Right lung (tissue), 2 donors: ENCODE measurements at regions not wholly inside any gene's neighbourhood (a gene's known extent, or its start where the extent isn't known, plus 50 kb on each side); places are given as distances from the start of the nearest gene placed in this dataset.

Experiments
- DNase-seq, 2 donors: peaks; one replicate each; pipeline ENCODE4 v3.0.0-alpha.2; 2013

DNA sequence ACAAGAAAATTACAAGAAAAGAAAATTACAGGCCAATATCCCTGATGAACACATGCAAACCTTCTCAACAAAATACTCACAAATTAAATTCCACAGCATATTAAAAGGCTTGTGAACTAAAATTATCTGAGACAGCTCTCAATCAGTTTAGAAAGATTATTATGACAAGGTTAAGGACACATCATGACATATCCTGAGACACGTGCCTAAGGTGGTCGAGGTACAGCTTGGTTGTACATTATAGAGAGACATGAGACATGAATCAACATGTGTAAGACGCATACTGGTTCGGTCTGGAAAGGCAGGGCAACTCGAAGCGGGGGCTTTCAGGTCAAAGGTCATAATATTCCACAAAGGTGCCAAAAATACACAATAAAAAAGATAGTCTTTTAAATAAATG, 598.3 kb upstream of the REG3G start:
- DNase-seq, result no peak

DNA sequence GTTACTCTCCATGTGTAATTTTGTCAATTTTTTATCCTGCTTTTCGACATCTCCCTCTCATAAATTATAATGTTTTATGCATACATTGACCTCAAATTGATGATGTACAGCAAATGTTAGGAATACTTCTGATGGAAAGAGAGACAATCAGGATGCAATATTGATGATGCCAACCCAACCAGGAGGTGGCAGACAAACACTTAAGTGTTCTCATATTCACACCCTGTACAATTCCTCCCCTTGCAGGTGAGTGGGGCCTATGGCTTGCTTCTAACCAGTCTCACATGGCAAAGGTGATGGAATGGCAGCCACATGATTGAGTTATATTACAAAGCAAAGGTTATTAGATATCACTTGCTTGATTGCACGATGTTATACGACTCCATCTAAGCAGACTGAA, 594.3 kb upstream of the REG3G start:
- no peak for DNase-seq

DNA sequence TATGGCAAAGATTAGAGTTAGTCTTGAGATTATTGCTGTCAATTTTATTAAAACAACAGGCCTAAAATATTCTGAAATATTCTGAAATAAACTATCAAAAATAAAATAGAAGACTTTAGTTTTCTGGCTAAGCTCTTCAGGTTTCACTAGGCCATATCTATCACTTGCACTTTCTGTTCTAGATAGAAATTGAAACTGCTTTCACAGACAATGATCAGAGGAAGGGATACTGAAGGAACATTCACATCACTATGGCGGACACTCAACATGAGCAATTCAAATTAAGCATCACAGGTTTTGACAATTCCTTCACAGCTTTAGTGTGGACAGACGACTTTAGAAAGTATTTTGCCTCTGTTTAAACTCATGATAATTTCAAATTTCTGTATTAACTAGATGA, 586.4 kb upstream of the REG3G start:
- no peak for DNase-seq

DNA sequence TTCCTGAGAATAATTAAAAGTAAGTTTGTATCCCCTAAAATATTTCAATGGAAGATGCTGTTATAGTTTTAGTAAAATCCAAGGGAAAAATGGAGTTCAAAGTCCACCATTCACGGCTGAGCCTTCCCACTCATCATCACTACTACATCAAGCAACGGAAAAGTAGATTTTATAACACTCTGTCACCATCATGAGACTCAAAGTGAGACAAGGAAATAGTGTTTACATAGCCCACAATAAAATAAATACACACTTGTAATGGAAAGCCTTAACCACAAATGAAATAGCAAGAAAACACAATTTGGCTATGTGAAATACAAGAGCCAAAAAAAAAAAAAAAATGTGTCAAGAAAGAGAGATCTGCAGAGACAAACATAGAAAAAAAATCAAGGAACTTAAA, 569.9 kb upstream of the REG3G start:
- no peak for DNase-seq

DNA sequence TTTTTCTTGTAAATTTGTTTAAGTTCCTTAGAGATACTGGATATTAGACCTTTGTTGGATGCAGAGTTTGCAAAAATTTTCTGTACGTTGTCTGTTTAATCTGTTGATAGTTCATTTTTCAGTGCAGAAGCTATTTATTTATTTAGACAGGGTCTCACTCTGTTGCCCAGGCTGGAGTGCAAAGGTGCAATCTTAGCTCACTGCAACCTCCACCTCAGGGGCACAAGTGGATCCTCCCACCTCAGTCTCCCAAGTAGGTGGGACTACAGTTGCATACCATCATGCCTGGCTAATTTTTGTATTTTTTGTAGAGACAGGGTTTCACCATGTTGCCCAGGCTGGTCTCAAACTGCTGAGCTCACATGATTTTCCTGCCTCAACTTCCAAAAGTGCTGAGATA, 568.2 kb upstream of the REG3G start:
- no peak for DNase-seq

DNA sequence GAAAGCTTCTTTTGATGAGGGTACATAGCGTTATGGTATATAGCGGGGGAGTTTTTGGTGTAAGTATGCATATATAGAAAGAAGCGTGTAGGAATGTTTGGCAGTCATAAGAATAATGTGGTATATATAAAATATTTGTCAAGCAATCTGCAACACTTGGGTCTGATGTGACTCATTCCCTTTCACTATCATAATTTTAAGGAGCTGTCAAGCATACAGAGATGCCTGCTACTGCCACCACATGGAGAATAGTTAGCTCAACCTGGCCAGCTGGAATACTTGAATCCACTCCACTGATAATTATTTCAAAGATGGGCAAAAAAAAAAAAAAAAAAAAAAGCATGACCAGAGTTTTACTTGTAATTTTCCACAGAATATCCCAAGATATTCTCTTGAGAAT, 559.8 kb upstream of the REG3G start:
- no peak for DNase-seq

DNA sequence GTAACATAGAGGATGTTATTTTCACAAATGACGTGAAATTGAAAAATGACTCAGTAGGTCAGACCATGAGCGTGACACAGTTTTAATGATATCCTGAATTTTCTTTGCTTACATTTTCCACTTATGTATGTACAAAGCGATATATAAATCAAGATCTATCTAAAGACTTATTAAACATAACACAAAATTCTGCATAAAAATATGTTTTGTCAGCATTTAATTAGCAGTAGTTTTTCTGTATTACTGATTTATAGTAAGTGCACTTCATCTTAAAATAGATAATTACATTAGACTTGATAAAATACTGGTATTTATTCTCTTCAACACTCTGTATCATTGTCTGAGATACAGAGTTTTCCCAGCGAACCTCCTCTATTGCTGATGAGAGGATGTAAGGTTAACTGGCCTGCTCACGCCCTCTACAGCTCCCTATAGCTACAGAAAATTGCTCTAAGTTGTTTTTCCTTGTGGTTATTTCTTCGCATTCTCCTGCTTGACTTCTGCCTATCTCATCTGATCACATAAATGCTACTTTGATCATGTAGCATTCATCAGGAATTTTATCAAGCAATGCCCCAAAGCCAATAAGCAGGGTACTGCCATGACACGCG, 548.8 kb upstream of the REG3G start:
- no peak for DNase-seq

DNA sequence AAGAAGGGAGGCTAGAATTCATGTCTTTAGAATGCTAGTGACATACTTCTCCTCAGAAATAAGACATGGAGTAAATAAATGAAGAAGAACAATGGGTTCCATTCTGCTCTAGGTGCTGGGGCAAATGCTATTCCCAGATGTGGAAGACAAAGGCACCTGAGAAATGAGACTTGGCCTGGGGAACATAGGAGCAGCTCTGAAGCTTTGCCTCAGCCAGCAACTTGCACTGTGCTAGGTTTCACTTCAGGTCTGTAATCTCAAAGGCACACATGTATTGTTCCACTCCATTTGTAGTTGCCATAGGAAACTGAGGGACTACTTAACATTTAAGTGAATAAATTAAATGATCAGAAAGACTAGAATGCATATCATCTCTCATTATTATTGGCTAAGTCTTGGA, 538.9 kb upstream of the REG3G start:
- no peak for DNase-seq

DNA sequence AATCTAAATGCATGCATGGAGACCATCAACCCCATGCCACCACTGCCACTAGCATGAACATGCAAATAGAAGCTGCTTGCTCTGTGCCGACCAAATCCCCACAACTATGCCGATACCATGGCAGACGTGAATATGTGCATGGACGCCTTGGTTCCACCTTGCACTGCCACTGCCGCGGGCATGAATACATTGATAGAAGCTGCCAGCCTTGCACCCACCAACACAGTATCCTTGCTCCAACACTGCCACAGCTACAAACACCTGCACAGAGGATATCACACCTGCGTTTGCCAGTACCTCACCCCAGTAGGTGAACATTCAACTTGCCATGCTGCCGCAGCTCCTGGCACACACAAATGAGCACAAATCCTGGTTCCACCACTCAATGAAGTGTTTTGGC, 527.4 kb upstream of the REG3G start:
- DNase-seq, result no peak

DNA sequence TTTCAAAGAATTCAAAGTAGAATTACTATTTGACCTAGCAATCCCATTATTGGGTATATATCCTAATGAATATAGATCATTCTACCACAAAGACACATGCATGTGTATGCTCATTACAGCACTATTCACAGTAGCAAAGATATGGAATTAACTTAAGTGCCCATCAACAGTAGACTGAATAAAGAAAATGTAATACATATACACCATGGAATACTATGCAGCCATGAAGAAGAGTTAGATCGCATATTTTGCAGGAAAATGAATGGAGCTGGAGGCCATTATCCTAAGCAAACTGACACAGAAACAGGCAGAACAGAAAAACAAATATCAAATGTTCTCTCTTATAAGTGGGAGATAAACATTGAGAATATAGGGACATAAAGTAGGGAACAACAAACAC, 519.2 kb upstream of the REG3G start:
- DNase-seq, result no peak

DNA sequence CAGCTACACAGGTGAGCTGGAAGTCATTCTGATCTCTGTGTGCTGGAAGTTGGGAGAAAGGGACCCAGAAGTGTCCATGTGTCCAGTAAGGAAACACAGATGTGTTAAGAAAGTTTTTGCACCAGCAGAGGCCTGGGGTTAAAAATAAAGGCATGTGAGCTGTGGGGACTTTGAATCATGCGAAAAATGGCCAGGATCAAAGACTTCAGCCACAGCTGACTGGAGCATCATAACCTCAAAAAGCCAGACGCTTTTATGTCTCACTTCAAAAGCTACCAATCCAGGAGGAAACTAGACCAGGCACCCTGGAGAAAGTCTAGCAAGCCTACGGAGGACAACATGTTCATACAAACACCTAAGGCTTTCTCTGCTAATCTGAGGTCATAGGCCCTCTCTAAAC, 503.6 kb upstream of the REG3G start:
- no peak for DNase-seq

DNA sequence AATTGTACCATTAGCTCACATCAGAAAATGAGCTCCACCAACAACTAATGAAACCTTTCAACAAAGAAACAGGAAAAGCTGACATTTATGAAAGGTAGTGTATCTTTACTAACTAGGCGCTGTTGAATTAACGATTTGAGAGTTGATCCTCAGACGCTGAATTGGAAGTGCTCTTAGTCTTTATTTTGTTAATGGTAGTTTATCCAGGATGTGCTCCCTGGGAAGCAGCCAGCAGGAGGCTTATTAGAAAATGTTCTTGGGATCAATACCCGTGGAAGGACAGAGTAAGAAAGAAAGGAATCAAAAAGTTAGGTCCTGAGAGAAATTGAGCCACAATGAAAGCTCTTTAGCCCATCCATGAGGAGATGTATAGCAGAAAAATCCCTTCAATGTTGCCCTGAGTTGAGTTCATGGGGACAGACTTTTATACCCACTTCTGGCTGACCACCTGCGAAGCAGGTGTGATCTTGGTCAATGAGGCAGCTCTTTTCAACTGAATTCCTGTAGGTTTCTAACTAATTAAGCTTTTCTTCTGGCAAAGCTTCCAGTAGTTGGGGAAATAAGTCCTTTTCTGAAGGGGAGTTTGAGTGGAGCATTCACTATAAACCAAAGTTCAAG, 492.6 kb upstream of the REG3G start:
- no peak for DNase-seq

DNA sequence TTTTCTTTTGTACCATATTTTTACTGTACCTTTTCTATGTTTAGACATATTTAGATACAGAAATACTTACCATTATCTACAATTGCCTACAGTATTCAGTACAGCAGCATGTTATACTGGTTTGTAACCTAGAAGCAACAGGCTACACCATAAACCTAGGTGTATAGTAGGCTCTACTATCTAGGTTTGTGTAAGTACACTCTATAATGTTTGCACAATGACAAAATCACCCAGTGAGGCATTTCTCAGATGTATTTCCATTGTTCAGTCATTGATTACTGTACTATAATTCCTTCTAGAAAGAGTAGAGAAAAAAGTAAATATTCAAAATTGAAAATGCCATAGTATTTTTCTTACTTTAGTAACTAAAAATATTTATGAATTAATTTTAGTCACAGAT, 490.1 kb upstream of the REG3G start:
- no peak for DNase-seq

DNA sequence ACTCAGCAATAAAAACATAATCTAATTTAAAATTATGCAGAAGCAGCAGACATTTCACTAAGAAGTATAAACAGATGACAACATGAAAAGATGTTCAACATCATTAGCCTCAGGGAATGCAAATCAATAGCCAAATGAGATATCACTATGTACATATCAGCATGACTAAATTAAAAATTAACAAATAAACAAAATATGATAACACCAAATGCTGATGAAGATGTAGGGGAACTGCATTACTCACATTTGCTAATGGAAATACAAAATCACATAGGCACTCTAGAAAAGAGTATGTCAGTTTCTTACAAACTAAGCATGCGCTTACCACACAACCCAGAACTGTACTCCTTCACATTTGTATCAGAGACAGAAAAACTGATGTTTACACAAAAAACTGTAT, 487.2 kb upstream of the REG3G start:
- no peak for DNase-seq

DNA sequence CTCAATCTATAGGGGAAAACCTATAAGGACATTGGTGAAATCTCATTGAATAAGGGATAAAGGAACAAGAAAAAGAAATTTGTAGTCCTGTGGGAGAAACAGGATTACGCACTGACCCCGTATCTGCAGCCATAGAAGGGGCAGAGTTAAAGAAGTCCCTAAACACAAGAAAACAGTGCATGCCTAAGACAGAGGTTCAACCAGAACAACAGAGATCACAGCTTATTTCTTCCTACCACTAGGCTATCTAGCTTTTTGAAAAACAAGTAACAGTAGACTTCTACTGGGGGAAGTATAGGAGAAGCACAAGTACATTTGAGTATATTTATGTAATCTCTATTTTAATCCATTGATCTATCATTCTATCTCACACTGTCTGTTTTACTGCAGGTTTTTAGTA, 485.2 kb upstream of the REG3G start:
- DNase-seq, result no peak

DNA sequence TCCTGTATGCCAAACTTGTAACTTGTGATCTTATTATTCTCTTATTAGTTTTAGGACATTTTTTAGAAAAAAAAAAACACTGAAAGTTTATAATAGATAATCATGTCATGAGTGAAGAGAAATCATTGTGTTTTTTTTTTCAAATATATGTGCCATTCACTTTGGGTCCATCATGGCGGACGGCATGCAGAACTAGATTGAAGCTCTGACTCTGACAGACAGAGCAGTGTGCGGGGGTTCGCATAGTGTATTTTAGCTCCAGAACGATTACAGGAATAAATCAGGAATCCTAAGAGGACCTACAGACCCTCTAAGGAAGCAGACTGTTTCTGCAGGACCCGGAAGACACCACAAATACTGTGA, 484.4 kb upstream of the REG3G start:
- DNase-seq, result no peak

DNA sequence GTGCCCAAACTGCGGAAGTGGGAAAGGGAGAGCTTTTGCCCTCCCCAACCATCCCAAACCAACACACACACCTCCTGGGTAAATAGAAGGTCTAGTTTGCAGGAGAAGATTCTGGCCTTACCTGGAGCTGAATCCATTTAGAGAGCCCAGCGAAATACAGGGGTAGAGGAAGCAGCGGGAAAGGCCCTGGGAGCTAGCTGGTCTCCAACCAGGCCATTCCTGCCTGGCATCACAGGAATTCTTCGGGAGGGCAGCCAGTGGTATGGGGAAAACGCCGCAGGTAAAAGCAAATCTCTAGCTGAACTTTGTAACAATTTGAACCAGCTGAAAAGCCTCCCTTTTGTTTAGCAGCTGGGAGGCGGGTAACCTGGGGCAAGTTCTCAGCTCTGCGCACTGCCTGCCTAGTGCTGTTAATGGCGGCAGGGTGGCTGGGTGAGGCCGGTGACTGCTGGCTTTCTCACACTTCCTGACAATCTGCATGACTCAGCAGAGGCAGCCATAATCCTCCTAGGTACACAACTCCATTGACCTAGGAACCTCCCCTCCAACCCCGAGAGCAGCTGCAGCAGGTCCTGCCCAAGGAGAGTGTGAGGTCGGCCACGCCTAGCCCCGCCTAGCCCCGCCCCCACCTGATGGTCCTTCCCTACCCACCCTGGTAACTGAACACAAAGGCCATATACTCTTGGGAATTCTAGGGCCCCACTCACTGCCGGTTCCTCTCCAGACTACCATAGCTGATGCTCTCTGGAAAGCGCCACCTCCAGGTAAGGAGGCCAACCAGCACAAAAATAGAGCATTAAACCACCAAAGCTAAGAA, 483.8 kb upstream of the REG3G start:
- DNase-seq, result no peak

DNA sequence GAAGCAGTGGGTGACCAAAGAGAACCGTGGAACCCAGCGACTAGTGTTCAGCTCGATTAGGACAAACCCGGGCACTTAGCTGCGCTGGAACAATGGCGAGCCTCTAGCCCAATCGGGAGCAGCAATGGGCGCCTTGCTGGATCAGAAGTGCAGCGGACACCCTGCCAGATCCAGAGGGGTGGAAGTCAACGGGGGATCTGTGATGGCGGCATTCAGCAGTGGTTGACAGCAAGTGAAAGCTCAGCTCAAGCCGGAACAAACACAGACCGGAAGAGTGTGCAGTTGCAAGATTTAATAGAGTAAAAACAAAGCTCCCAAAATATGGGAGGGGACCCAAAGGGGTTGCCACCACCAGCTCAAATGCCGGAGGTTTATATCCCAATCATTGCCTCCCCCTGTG, 478.7 kb upstream of the REG3G start:
- DNase-seq, result no peak

DNA sequence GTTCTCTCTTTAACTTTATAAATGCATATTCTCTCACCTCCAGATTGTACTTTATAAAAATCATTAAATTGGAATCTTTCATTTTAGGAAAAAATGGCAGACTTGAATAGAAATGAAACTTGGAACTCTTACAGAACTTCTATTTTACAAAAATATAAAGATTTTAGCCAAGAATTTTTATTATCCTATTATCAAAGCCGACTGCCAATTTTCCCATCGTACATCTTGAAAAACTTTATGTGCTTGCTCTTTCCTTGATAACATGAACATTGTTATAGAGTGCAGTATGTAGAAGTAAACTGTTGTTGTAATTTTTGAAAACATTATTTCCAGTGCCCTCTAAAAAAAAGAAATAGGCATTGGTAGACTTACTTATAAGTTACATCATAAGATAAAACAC, 475.7 kb upstream of the REG3G start:
- DNase-seq, result no peak

DNA sequence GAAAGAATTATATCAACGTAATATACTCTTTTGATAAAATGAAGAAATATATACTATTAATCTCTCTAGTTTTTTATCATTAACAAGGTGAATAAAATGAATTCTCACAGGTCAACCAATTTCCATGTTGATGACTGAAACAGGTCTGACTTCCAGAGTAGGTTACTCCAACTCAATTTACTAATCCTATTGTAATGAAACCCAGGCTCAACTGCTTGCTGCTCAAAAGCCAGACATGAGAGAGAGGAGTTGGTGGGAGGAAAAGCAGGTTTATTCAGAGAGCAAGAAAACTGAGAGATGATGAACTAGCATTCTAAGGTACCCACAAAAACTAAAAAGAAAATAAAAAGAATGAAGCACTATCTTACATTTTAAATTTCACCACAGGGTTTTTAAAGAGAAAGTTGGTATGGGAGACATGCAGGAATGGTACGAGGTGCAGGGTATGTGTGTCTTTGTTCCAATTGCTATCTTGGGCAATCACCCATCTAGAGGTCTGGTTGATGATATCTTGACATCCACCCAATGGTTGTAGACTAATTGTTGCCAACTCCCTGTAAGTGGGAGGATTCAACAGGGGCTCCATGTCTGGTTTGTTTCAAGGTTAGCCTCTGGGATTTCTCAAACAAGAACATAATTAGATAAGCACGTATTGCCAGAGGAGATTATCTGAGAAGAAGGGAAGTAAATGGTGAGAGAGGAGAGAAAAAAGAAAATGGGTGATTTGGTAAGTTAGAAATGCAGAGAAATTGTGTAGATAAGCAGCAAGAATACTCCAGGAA, 471.4 kb upstream of the REG3G start:
- no peak for DNase-seq

DNA sequence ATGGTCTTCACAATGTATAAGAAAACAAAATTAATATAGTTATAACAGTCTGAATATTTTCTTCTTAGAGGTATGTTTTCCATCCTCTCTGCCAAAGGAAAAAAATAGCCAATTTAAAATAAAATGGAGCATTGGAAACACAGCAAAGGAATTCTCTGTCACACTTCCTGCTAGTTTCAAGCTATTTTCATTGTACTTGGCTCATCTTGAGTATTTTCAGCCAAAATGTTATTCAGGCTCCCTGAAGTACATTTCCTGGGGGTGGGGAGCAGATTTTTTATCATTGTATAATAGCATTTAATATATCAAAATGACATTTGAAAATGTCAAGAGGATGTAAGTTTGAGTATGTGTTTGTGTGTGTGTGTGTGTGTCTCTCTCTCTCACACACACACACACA, 463.6 kb upstream of the REG3G start:
- no peak for DNase-seq

DNA sequence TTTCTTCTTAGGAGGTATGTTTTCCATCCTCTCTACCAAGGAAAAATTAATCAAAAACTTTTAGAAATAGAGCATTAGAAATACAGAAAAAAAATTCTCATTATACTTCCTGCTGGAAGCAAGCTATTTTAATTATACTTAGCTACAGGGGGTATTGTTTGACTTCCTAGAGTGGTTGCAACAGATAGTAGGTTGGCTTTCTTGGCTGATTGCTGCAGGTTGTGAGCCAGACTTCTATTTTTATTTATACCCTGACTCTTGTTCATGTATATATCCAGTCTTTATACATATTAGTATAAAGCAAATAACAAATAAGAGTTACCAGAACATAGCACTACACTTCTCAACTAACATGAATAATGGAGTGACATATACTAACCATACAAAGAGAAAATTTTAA, 460.8 kb upstream of the REG3G start:
- DNase-seq, result no peak
